Upper lobe of right lung (tissue), 1 donor: ENCODE measurements at regions not wholly inside any gene's neighbourhood (a gene's known extent, or its start where the extent isn't known, plus 50 kb on each side); places are given as distances from the start of the nearest gene placed in this dataset.

Experiments
- ATAC-seq: fragments of 200-7000 bp; cut with Tn5 transposase; one replicate; pipeline ENCODE4 v1.9.1; 2020; ENCODE audit warnings: mild to moderate bottlenecking, moderate library complexity
- DNase-seq: peaks from one replicate; pipeline ENCODE4 v3.0.0-alpha.2; 2020
- H3K27ac ChIP-seq: fragments of 200-600 bp; one replicate; pipeline ENCODE4 v1.8.0; 2022
- H3K27me3 ChIP-seq: fragments of 200-600 bp; one replicate; pipeline ENCODE4 v1.8.0; 2022; ENCODE audit warnings: mild to moderate bottlenecking
- H3K36me3 ChIP-seq: fragments of 200-600 bp; one replicate; pipeline ENCODE4 v1.8.0; 2022
- H3K4me1 ChIP-seq: fragments of 200-600 bp; one replicate; pipeline ENCODE4 v1.8.0; 2022
- H3K4me3 ChIP-seq: fragments of 200-600 bp; one replicate; pipeline ENCODE4 v1.8.0; 2022; ENCODE audit warnings: mild to moderate bottlenecking
- H3K9me3 ChIP-seq: fragments of 200-600 bp; one replicate; pipeline ENCODE4 v1.8.0; 2022
- CTCF ChIP-seq: fragments of 200-600 bp; IDR thresholded peaks from one replicate; pipeline ENCODE4 v1.8.0; 2022; ENCODE audit warnings: antibody characterized with exemption
- intact Hi-C: fragments of 100-400 bp; cut with DNase I; formaldehyde crosslinking; loops from one replicate; pipeline ENCODE4 v1.11.0; 2022
- donor health status: DM: no; HTN: yes; CAD: no; lungs with severe emphysema.

GRCh38 chr11:70735976-70736375 is 337.6 kb downstream of the CTTN start:
- TF ChIP-seq CTCF: no peak
- Histone ChIP-seq H3K27ac (no peak overlapping the region), H3K4me3 (no peak overlapping the region), H3K36me3 (no peaks in the 10 kb centered on the region), H3K4me1 (no peaks in the 10 kb centered on the region), H3K9me3 (no peaks in the 10 kb centered on the region), H3K27me3 (no peaks in the 10 kb centered on the region)
- intact Hi-C loops: no loop called here
- no peak for ATAC-seq
- no peak for DNase-seq

GRCh38 chr11:70736461-70736860 is 338.1 kb downstream of the CTTN start:
- Histone ChIP-seq H3K36me3 (no peaks in the 10 kb centered on the region), H3K4me1 (no peaks in the 10 kb centered on the region), H3K27ac (no peak overlapping the region), H3K9me3 (no peaks in the 10 kb centered on the region), H3K27me3 (no peaks in the 10 kb centered on the region), H3K4me3 (no peak overlapping the region)
- intact Hi-C loops: no loop called here
- DNase-seq: peak; percentile 42
- TF ChIP-seq CTCF: no peak
- no peak for ATAC-seq

- Histone ChIP-seq H3K4me3 (no peak overlapping the region), H3K36me3 (no peaks in the 10 kb centered on the region), H3K4me1 (no peaks in the 10 kb centered on the region), H3K27ac (no peak overlapping the region), H3K9me3 (no peaks in the 10 kb centered on the region), H3K27me3 (no peaks in the 10 kb centered on the region)
- DNase-seq (peak; percentile 54), ATAC-seq (no peak)
- intact Hi-C loops: no loop called here
- TF ChIP-seq CTCF: no peak
Observed at GRCh38 chr11:70736937-70737640, 338.8 kb downstream of the CTTN start.

- intact Hi-C loops: no loop called here
- no peaks in the 10 kb centered on the region for H3K27me3 ChIP-seq
- peak; percentile 58 for DNase-seq
Observed at GRCh38 chr11:70737816-70738630, 339.7 kb downstream of the CTTN start.

GRCh38 chr11:70738661-70739060 is 340.3 kb downstream of the CTTN start:
- intact Hi-C loops: no loop called here
- Histone ChIP-seq H3K27ac (no peak overlapping the region), H3K4me1 (no peaks in the 10 kb centered on the region), H3K36me3 (no peaks in the 10 kb centered on the region), H3K27me3 (no peaks in the 10 kb centered on the region), H3K4me3 (no peak overlapping the region), H3K9me3 (no peaks in the 10 kb centered on the region)
- ATAC-seq (no peak), DNase-seq (peak; percentile 54)
- TF ChIP-seq CTCF: no peak

More at GRCh38 chr11:70737816-70738630, 339.7 kb downstream of the CTTN start:
- Histone ChIP-seq H3K36me3 (no peaks in the 10 kb centered on the region), H3K4me3 (no peak overlapping the region), H3K4me1 (no peaks in the 10 kb centered on the region), H3K9me3 (no peaks in the 10 kb centered on the region), H3K27ac (no peak overlapping the region)
- TF ChIP-seq CTCF: no peak
- no peak for ATAC-seq
